GM23248 (cell line): ENCODE measurements at regions not wholly inside any gene's neighbourhood (a gene's known extent, or its start where the extent isn't known, plus 50 kb on each side); places are given as distances from the start of the nearest gene placed in this dataset.

Experiments
- EZH2 ChIP-seq: fragments of 200-600 bp; sonication (generic); IDR thresholded peaks from 2 replicates; pipeline ENCODE4 v1.6.1; 2018; ENCODE audit warnings: antibody characterized with exemption, mild to moderate bottlenecking; ENCODE audit not compliant: insufficient read depth, poor library complexity, severe bottlenecking
- EZH2phosphoT487 ChIP-seq: fragments of 200-600 bp; sonication (generic); IDR thresholded peaks from 2 replicates; pipeline ENCODE4 v1.6.1; 2018; ENCODE audit warnings: antibody characterized with exemption, moderate library complexity, mild to moderate bottlenecking, low read depth; ENCODE audit not compliant: insufficient read depth

- TF ChIP-seq EZH2 (no peak), EZH2phosphoT487 (no peak)
These were observed 245.9 kb downstream of the SEC14L1 start for GRCh38 chr17:77386502-77387192.
